CD4-positive, alpha-beta T cell treated with Interferon alpha-2 for 1 hour (primary cell): ENCODE measurements at regions not wholly inside any gene's neighbourhood (a gene's known extent, or its start where the extent isn't known, plus 50 kb on each side); places are given as distances from the start of the nearest gene placed in this dataset.

Experiments
- DNase-seq, 2 donors: peaks; one replicate each; pipeline ENCODE4 v3.0.0-alpha.2; 2020 to 2022

DNA sequence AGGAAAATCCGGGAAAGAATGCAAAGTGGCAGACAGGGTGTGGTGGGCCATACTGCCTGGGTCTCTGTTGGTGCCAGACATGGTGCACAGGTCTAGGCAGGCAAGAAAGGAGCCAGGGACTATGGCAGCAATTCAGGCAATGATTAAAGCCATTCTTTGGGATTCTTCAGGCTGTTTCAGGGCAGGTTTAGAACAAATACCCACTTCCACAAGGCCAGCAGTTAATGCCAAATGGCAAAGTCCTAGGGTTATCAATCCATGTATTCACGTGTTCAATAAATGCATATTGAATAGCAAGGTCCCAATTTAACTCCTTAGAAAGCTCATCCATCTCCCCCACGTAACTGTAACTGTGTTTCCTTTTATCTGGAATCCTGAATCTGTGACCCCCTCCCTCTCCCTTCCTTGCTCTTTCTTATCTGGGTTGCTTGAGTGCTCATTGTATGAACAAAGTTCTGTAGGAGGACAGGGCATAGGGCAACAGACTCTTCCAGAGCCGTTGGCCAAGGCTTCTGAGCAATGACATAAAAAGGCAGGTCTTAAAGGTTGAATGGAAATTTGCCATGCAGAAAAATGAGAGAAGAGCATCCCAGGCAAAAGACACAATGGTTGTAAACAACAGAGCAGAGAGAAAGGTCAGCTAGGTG, 146.8 kb upstream of the KLHL29 start:
- no peak for DNase-seq

- DNase-seq, result no peak
Observed at GRCh38 chr2:23239374-23239773, 145.6 kb upstream of the KLHL29 start.

GRCh38 chr2:23241121-23241520, 143.9 kb upstream of the KLHL29 start:
- no peak for DNase-seq

DNA sequence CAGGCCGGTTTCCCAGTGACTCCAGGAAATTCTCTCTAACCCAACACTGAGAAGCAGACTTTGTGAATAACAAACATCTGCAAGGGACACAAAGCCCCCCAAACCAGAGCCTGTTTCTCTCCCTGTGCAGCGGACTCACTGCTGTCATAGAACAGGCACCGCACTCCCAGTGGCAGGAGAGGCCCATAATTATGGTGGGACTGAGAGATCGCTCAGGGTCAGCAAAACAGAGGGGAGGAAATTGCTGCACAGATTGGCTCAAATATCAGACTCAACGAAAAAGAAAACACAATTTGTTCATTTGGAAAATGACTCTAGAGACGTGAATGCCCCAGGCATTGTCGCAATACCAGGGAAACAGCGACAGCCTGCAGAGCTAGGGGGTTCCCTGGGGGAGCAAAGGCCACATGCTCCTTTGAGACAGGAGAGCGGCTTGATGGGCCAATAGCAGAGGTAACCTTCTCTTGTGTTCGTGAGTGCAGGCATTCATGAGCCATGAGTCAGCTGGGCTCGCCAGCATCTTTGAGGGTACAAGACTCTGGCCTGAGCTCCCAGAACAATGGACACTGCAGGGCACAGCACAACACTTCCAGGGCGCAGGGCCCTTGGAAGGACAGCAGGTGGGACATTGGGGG, 143.3 kb upstream of the KLHL29 start:
- DNase-seq, result no peak

- no peak for DNase-seq
Observed at GRCh38 chr2:23243073-23243659, 141.8 kb upstream of the KLHL29 start.

GRCh38 chr2:23244617-23245016, 140.4 kb upstream of the KLHL29 start:
- no peak for DNase-seq

DNA sequence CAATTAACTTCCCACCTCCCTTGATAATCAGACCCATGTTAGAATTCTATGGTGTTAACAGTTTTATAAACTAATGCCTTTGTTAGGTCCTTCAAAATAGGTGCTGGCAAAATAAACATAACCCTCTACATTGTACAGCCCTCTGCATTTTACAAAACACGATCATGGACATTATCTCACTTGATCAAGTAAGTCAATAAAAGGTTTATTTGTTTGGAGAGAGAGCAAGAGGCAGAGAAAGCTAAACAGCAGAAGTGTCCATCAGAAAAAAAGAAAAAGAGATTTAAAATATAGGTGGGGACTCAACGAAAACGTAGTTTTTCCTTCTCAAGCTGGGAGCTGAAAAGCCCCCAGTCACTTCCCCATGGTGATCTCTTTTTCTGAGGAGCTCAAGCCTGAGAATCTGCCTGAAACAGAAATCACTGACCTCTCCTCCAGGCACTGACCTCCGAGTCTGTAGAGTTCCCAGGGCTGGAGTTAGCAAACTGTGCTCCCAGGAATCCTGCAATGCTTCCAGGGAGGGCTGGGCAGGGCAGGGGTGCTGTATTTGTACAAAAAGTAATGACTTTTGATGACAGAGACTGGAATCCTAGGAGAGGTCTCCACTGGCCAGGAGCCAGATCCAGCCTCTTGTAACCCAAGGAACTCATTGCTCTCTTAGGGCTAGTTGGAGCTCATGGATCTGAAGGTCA, 137.8 kb upstream of the KLHL29 start:
- DNase-seq, result no peak

GRCh38 chr2:23248667-23249066, 136.3 kb upstream of the KLHL29 start:
- no peak for DNase-seq

DNA sequence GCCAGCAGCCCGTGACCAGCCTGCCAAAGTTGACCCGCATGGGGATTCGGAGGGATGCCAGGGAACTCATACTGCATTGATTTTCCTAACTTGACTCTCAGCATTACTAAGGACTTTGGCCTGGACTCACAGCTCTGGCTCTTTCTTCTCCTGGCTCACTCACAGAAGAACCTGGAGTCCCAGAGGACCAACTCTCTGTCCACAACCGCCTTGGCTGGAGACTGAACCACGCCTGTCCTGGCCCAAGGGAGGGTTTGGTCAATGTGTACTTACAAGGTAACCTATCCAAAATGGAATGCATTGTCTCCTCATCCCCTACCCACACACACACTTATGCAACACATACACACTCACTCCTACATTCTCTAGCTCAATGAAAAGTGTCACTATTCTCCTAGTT, 135.6 kb upstream of the KLHL29 start:
- no peak for DNase-seq

DNA sequence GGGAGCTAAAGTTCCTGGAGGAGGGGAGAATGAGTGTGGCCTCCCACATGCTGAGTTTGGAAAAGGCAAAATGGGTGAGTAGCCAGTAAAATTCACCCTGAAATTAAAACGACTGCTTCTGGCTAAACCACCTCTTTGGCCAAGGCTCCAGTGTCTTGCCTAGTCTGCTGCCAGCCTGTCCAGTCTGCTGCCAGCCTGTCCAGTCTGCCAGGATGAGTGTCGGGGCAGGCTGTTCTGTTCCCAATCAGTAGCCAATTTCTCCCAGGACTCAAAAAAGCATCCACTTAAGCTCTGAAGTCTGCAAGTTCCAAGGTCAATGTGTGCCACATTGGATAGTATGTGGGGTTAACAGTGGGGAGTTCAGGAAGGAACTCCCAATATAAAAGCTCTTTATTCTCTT, 134.6 kb upstream of the KLHL29 start:
- DNase-seq, result no peak

GRCh38 chr2:23256643-23257042, 128.3 kb upstream of the KLHL29 start:
- no peak for DNase-seq

DNA sequence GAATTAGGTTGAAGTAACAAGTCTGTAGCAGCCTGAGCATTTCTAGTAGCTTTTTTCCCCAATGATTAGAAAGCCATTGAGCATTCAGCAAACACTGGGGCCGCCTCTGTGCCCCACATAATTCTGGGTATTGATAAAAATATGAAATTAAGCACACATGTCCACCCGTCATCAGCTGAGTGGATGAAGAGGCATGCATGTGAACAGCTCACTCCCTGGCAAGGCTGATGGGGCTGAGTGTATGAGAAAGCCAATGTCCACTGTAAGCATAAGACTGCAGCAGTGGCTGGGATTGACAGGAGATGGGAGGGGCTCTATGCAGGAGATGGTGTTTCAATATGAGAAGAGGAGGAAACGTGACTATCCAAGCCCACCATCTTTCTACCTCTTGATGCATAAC, 124.4 kb upstream of the KLHL29 start:
- no peak for DNase-seq

DNA sequence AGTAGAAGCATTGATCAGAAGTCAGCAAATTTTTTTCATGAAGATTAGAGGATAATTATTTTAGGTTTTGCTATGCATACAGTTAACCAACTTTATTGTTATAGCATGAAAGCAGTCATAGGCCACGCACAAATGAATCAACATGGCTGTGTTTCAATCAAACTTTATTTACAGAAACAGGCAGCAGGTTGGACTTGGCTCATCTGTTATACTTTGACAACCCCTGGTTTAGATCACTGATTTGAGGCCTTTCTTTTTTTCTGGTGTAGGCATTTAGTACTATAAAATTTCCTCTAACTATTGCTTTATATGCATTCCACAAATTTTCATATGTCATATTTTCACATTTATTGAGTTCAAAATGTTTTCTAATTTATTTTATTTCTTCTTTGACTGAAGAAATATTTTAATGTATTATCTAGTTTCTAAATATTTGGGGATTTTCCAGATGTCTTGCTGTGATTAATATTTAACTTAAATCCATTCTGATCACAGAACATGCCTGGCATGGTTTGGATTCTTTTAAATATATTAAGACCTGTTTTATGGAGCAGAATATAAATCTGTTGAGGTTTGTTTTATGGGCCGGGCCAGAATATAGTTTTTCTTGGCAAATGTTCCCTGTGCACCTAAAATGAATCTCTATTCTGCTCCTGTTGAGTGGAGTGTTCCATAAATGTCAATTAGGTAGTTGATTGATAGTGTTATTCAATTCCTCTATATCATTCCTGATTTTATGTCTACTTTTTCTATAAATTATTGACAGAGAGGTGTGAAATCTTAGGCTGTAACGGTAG, 116.3 kb upstream of the KLHL29 start:
- no peak for DNase-seq

DNA sequence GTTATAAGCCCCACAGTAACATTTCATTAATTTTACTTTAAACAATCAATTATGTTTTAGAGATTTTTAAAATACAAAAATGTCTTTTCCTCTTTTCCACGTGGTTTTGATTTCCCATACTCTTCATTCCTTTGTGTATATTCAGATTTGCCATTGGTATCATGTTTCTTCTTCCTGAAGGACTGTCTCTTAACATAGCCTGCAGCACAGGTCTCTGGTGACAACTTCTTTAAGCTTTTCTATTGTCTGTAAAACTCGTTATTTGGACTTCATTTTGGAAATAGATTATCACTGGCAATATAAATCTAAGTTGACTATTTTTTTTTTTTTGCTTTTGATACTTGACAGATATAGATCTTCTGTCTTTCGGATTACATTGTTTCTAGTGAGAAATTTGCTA, 115.2 kb upstream of the KLHL29 start:
- no peak for DNase-seq

DNA sequence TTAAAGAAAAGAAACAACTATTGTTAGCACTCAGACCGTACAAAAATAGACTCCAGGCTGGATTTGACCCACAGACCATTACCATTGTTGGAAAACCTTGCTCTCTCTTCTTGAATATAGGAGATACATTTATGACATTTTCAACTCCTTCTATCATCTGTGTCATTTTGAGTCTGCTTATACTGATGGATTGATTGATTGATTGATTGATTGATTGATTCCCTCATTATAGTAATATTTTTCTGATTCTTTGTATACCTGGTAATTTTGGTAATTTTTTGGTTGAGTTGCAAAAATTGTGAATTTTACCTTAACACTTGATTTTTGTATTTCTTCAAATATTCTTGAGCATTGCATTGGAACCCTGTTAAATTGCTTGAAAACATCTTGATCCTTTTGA, 114.2 kb upstream of the KLHL29 start:
- DNase-seq, result no peak

GRCh38 chr2:23271230-23271629, 113.7 kb upstream of the KLHL29 start:
- no peak for DNase-seq

DNA sequence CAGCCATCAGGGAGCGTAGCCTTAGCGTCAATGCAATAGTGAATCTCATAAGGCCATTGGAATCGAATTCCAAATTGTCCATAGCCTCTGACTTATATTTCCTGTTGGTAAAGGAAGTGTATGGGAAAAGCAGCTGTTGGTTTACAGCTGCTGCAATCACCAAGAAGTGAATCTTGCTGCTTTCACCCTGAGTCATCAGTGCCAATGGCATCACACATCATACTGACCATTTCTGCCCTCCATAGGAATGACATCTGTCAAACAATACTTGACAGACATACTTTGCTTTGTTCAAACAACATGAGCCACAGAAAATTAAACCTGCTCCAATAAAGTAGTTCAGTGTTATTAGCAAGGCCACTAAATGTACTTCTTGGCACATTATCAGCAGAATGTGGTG, 111.2 kb upstream of the KLHL29 start:
- DNase-seq, result no peak

DNA sequence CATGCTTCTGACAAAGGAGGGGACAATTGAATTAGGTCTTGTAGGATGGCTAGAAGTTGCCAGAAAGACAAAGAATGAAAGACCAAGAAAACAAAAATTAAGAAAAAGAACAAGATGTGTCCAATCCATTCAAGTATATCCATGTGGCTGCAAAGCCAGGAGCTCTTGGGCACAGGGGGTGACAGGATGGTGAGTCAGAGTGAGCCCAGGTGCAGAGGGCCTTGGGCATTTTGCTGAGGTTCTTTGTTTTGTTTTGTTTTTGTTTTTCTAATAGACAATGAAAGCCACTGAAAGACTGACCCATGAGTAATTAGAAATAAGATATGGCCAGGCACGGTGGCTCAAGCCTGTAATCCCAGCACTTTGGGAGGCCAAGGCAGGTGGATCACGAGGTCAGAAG, 104.6 kb upstream of the KLHL29 start:
- no peak for DNase-seq

DNA sequence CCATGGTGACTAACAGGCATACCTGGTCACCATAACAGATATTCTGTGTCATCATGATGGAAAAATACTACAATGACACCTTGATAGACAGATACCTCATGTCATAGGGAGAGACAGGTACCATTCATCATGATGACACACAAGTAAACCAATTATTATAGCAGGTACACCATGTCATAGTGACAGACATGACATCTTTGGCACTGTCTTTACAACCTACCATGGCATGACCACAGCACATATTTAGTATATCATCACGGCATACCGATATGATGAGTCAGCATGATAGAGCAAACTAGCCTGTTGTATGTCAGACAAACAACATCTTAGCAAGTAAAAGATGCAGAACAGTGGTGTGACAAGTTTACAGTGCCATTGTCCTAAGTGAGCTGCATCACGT, 101.3 kb upstream of the KLHL29 start:
- no peak for DNase-seq

- DNase-seq, result no peak
Observed at GRCh38 chr2:23285091-23285800, 99.7 kb upstream of the KLHL29 start.

- no peak for DNase-seq
Observed at GRCh38 chr2:23286031-23286757, 98.8 kb upstream of the KLHL29 start.
